CD4-positive, alpha-beta T cell treated with Interleukin-15 for 1 hour (primary cell): ENCODE measurements at regions not wholly inside any gene's neighbourhood (a gene's known extent, or its start where the extent isn't known, plus 50 kb on each side); places are given as distances from the start of the nearest gene placed in this dataset.
"Not testable (repeated sequence)": the region's sequence is repeated elsewhere in the genome, so short reads cannot be mapped to it uniquely, and the experiment has no call there.

Experiments used
- DNase-seq: peaks from one replicate; pipeline ENCODE4 v3.0.0-alpha.2; 2020

DNA sequence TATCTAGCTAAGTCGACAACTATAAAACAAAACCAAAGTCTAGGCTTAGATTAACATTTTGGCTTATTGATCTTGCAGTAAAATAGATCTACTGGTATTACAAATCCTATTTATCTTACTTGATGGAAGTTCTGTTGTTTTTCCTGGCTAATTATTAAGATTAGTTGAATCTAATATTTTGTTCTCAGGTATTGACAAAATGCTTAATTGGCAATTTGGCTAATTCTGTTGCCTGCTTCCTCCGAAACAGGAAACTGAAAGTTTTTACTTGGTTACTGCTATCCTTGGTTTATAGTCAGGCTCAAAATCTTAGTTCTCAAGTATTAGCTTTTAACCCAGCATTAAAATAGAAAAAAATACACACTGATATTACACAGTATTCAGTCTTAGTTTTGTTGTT lies 820.5 kb downstream of the NR2F1-AS1 start:
- no peak for DNase-seq

DNA sequence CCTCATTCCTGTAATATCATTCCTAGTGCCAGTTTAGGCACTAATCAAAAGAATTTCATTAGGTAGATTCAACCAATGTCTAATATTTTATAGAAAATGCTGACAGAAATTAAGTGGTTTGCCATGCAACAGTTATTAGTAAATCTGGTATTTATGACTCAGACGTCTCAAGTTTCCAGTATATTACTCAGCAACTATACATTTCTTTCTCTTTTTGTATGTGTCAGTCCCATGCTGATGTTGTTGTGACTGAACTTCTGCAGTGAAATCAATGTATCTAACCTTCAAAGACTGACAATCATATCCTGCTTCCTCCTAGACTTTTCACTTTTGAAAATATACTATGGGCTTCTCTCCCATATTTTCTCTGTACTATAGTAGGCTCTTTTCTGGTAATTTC lies 822.5 kb downstream of the NR2F1-AS1 start:
- no peak for DNase-seq

DNA sequence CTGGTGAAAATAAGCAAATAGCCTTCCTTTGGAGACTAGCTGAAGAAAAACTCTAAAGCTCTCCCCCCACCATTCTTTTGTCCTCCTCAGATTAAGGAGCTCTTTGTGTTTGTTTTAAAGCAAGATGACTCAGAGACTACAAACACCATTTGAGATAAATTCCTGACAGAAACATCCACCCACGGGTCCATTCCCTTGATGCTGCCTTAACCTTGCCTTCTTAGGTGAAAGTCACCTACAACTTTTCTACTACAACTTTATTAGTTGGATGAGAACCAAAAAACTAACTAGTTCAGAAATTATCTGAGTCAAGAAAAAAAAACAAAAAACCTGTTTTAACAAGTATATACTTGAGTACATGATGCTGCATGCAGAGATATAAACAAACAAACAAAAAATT lies 831.1 kb downstream of the NR2F1-AS1 start:
- DNase-seq = no peak

DNA sequence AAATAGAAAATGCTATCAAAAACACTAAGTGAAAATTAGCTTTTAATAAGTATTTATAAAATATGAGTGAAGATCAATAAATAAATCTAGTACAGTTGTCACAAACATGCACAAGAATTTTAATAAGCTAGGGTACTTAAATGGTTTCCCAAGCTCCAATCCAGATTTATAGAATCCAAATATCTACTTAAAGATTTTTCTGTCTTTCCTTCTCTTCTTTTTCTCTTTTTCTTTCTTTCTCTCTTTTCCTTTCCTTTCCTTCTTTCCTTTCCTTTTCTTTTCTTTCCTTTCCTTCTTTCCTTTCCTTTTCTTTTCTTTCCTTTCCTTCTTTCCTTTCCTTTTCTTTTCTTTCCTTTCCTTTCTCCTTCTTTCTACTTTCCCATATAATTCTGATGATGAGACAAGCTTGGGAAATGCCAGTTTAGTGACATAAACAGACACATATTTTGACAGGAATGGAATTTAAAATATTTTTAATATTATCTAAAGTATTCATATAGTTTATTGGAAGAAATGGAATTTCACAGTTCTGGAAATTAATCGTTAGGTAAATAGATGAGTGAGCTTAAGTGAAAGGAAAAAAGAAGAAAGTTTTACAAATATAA lies 832.8 kb downstream of the NR2F1-AS1 start:
- no peak for DNase-seq

DNA sequence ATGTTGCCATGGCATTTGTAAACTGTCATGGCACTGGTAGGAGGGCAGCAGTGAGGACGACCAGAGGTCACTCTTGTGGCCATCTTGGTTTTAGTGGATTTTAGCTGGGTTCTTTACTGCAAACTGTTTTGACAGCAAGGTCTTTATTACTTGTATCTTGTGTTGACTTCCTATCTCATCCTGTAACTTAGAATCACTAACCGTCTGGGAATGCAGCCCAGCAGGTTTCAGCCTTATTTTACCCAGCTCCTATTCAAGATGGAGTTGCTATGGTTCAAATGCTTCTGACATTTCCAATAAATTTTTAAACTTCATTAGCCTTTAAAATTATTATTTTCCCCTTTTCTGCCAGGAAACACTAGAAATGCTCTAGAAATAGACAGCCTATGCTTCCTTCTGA lies 839.1 kb downstream of the NR2F1-AS1 start:
- DNase-seq = no peak

DNA sequence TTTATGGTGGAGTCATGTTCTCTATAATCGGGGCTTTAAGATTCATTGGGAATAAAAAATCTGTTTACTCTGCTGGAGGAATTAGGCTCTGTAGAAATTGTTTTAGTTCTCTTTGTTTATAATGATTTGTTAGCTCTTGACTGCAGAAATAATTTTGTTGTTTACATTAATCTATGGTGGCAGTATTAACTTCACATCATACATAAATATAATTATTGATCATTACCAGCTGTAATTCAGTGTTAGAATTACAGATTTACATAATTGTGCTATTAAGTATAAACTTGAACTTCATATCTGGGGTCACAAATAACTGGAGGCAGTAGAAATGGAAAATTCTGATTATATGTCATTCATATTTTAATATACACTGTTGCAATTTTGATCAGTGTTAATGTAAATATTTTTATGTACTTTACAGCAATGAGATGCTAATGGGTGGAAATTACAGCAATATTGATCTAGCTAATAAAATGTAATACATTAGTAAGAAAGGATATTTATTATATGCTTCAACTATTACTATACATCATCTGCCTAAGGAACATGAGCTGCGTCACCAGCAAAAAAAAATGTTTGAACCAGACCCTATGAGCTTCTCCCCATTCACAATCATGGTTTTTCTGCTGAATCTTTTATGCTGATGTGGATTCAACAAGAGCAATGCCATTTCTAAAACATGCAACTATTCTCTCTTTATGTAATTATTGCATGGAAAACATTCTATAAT lies 846.6 kb downstream of the NR2F1-AS1 start:
- no peak for DNase-seq

DNA sequence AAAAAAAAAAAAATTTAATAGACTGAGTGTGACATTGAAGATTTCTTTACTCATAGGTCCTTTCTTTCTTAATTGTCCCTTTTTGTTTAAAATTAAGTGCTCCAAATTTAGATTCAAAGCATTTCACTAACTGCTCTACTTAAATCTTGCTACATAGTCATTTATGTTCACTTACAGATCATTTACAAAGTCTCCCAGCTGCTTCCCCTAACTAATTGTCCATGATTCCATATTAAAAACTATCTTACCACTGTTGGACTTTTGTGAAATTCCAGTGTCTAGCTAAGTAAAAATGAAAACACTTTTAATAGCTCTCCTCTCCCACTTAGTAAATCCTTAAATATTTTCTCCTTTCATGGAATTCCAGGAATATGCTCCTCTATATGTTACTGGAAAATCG lies 850.5 kb downstream of the NR2F1-AS1 start:
- no peak for DNase-seq

DNA sequence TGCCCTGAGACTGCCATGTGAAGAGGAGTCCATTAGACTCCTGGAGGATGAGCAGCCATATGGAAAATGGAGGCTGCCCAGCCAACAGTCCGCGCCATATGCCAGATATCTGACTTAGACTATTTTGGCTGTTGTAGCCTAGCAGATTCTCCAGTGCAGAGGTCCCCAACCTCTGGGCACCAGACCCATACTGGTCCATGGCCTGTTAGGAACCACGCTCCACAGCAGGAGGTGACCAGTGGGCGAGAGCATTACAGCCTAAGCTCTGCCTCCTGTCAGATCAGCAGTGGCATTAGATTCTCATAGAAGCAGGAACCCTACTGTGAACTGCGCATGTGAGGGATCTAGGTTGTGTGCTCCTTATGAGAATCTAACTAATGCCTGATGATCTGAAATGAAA lies 851.9 kb downstream of the NR2F1-AS1 start:
- no peak for DNase-seq

DNA sequence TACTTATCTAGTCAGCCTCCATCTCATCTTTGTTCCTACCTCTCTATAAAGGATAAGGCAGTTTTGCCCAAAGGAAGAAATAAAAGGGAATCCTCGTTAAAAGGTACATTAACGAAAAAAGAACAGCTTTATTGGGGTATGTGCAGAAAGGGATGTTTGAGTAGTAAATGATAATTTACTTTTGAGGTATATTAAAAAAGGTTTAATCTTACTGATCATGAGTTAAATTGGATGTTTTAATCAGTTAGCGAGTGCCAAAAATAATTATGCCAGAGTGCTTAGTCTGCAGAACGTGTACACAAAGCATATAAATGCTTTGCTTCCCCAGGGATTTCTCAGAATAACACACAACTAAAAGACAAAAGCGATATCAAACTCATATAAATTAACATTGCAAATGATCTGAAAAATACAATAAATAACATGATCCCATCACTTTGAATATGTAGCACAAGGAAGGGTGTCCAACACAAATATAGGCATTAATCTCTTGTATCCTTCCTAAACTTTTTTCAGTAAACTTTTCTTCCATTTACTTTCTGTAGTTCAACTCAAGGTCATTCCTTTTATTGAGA lies 865.0 kb downstream of the NR2F1-AS1 start:
- DNase-seq = no peak

DNA sequence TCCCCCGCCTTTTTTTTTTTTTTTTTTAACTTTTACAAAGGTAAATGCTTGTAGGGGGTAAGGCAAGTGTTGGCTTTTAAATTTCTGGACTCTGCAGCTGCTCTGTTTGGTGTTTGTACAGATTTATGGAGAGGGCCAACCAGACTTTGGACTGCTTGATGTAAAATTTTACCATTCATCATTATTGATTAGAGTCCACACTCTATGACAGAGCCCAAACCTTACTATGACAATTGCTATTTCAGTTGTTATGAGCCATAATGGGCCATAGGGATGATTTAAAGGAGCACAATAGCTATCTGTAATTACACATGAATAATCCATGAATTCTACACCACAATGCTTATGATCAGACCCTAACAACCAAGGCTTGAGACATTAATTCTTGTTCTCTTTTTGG lies 867.2 kb downstream of the NR2F1-AS1 start:
- DNase-seq = no peak

DNA sequence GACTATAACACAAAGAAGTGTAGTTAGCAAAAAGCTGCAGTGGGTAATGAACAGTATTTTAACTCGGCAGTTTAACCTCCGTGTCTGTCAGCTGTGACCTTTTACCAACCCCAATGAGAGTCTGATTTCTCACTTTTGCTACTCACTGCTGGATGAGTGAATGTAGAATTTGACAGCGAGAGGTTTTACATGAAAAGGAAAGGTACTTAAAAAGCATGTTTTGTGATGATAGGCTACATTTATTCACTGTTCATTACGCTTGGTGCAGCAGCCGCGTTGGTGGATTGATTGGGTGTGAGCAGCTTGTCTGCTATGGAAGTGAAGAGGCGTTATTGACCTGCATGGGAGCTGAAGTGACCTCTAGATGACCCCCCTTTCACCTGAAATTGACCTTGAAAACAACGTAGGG lies 867.7 kb downstream of the NR2F1-AS1 start:
- DNase-seq = no peak

DNA sequence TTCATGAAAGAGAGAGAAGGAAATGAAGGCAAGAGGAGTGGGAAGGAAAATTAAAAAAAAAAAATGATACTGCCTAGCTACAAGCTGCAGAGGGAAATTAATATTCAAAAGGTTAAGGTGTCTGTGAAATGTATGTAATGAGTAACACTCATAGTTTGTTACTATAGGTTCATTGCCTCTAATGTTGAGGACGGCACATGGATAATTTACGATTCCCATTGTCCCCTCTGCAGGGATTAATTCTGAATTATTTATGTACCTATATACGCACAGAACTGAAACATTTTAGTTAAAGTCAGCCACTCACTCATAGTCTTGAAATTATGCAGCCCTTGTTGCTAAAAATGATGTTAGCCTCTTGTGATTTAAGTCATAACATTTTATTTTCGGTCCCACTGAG lies 869.1 kb downstream of the NR2F1-AS1 start:
- no peak for DNase-seq

DNA sequence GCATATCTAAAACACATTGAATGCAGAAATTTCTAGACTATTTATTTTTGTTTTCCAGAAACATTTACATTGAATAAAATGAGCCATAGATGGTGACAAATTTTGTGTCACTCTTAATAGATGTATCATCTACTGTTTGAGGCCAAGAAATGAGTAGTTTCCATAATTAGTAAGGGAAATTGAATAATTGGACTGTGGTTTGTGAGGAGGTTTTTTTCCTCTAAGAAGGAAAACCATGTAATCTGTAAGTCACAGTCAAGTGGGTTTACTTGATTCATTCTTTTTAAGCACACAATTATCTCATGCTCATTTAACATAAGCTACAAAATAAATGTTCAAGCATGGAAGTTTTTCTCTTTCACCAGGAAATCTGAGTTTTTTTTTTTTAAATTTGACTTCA lies 876.4 kb downstream of the NR2F1-AS1 start:
- no peak for DNase-seq

DNA sequence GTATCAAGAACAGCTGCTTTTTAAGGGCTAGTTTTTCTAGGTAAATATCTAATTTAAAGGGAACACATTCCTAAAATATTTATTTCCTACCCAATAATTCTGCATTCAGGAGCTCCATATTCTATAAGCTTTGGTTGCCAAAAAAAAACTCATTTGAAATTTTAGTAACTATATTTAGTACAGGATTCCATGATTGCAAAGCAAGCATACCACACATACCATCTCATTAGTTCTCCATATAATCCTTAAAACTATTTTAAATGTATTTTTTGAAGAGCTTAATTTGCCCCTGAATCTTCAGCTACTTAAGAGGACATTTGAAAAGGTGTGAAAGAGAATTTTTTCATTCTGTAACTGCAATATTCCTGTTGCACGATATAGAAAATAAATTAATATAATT lies 877.0 kb downstream of the NR2F1-AS1 start:
- DNase-seq = no peak

DNA sequence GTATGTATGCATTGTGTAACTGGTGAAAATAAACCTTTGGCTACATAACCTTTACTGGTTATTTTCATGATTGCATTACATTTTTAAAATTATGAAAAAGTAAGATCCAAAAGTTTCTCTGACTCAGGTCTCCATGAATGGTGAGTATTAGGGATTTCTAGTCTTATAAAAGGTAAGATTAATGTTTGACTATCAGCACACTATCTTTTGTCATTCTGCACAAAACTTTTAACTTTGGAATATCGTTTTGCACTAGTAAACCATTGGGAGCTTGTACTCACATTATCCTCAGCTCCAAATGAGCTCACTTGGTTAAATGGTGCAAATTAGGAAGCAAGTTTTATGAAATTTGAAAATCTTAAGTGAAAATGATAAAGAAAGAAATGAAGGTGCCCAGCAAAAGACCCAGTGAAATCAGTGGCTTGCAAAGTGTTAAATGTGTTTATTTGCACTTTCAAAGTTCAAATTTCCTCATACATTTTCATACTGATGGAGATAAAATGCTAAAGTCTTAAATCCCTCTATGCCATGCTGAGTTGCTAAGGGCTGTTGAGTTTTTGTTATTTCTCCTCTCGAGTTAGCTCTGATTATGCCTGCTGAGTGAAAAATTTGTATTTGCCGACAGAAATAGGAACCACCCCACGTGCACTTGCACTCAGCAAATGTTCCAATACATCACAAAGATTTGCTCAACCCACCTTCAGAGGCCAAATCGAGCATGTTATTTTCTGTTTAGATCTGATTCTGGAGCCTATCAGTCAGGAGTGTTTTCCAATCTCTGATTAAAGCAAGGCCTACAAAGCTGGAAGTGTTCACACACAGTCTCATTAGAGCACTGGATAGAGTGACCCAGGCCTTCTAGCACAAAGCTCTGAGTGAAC lies 885.7 kb downstream of the NR2F1-AS1 start:
- no peak for DNase-seq

DNA sequence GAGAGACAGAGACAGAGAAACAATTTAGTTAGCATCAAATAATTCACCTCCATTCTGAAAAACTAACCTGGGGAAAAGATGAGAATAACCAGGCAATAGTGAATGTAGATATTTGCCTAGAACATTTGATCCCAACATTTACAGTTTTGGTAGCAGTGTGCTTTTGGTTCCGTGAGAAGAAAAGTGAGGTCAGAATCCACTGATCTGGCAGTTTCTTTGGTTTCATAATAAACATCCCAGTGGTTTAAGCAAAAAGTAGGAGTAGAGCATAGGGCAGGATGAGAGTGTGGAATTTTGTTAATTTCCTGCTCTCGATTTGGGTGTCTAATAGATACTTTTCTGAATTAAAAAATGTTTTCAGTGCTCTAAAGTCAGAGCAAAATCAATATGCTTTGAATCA lies 887.0 kb downstream of the NR2F1-AS1 start:
- DNase-seq = no peak

DNA sequence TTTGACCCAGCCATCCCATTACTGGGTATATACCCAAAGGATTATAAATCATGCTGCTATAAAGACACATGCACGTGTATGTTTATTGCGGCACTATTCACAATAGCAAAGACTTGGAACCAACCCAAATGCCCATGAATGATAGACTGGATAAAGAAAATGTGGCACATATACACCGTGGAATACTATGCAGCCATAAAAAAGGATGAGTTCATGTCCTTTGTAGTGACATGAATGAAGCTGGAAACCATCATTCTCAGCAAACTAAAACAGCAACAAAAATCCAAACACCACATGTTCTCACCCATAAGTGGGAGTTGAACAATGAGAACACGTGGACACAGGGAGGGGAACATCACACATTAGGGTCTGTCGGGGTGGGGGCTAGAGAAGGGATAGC lies 889.1 kb downstream of the NR2F1-AS1 start:
- DNase-seq = not testable (repeated sequence)

DNA sequence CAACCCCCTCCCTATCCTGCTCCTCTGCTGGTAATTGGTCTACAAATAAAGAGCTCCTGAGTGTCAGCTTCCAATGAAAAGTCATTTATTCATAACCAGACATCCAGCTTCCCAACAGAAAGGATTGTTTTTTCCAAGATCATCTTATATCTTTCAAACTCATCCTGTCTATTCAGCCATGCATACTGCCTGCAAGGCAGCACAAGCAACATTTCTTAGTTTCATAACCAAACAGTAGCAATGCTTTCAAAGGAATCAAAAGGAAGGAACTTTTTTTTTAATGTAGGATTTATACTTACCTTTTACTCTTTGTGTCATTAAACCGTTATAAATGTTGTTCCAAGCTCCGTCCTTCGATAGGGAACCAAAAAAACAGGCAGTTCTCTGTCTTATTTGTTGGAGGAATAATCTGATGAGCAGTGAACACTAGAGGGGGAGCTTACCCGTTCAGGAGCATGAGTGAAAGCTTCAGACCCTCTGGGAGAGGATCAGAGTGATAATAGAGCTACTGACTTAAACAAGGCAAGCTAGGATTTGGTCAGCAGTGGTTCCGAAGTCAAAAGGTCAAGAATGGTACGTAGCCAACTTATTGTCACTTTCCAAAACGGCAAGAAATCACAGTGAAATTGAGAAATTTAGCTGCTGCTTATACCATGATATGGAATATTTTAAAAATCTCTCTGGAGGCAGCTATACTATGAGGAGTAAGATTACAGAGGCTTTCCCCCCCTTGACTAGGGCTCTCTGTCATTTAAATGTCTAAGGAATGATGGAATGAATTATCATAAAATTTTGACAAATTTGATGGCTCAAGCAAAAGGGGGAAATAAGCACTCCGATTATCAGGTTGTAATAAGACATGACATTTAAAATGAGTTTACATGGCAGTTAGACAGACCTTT lies 892.9 kb downstream of the NR2F1-AS1 start:
- DNase-seq = no peak

DNA sequence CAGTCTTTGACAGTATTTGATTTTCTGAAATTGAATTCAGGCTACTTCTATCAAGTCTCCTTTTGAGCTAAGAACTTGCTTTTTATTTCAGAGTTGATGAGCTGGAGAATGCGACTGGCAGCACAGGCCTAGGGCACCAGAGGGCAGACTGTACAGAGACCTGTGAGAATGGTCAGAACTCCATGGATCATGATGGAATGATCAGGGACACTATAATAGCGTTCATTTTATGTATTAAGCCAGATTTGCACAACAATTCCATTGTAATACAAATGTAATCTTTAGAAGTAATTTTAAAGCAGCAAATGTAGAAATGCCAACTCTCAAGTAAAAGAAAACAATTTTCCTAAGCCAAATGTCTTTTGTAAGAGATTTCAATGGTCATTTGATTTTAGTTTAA lies 902.4 kb downstream of the NR2F1-AS1 start:
- no peak for DNase-seq

DNA sequence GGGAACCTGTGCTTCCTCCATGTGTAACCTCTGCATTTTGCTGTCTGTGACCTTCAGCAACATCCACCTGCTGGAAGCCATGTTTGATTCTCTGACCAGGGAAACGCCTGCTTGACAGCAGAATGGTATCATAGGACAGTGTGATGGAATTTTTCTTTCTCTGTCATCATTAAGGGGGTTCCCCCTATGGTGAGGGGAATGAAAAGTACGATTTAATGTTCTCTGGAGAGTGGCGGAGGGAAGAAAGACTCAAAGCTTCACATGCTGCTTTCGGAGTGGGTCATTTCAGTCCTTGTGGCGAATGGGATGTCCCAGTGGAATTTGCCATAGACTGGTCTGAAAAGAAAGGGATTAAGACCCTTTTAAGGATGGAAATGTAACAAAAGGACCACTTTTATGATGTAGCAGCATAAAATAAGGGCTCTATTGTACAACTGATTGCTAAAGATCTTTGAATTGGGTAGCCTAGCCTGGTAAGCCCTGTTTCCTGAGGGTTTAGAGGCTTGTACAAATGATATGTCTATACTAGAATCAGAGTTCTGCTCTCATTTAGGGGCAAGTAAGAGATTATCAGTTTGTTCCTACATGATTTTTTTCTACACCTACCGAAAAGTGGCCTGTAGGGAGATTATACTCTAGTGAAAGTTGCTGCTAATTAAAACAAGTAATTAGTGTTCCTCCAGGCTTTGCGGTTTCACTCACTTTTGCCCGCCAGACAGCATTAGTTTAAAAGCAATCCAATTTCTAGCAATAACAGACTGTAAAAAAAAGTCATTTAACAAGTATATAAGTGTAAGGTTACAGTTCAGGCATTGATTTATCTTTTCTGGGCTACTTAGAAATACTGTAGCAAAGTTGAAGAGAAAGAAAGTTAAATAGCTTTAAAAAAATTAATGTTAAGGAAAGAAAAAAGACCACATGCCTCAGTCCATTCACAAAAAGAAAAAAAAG lies 904.5 kb downstream of the NR2F1-AS1 start:
- no peak for DNase-seq

DNA sequence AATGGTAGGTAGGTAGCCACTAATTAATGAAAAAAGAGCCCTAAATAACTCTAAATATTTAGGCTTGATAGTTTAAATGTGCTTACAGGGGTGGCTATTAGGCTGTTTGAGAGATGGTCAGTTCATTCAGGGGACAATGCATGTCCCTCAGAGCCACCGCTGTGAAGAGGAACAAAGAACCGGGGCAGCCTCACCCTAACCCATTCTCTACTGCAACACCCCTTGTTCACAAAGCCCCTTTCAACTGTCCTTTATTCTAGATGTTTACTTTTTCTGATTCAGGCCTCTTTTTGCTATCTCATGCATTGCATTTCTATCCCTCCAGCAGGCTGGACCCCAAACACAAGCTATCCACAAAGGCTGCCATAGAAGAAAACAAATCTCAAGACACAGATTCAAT lies 906.7 kb downstream of the NR2F1-AS1 start:
- DNase-seq = no peak
